GM18867 (cell line): ENCODE measurements at regions not wholly inside any gene's neighbourhood (a gene's known extent, or its start where the extent isn't known, plus 50 kb on each side); places are given as distances from the start of the nearest gene placed in this dataset.
"Not testable (repeated sequence)": the region's sequence is repeated elsewhere in the genome, so short reads cannot be mapped to it uniquely, and the experiment has no call there.

Source experiments
- ATAC-seq: cut with Tn5 transposase; IDR thresholded peaks from one replicate; pipeline ENCODE4 v1.9.1; 2021; ENCODE audit warnings: mild to moderate bottlenecking, moderate library complexity; ENCODE audit not compliant: unreplicated experiment

GRCh38 chr16:61014869-61015268, 1021.4 kb downstream of the CDH8 start:
- no peak for ATAC-seq

GRCh38 chr16:61007694-61008093, 1028.5 kb downstream of the CDH8 start:
- ATAC-seq: no peak

- no peak for ATAC-seq
Observed at GRCh38 chr16:61005952-61006351, 1030.3 kb downstream of the CDH8 start.

- ATAC-seq: no peak
Observed at GRCh38 chr16:61002479-61003204, 1033.6 kb downstream of the CDH8 start.

- no peak for ATAC-seq
Observed at GRCh38 chr16:60991886-60992285, 1044.4 kb downstream of the CDH8 start.

GRCh38 chr16:60989592-60989991, 1046.6 kb downstream of the CDH8 start:
- ATAC-seq: no peak

- ATAC-seq: no peak
Observed at GRCh38 chr16:60979119-60979518, 1057.1 kb downstream of the CDH8 start.

GRCh38 chr16:60949800-60950199, 1086.4 kb downstream of the CDH8 start:
- no peak for ATAC-seq

- no peak for ATAC-seq
Observed at GRCh38 chr16:60945225-60945624, 1091.0 kb downstream of the CDH8 start.

GRCh38 chr16:60936189-60936588, 1100.0 kb downstream of the CDH8 start:
- ATAC-seq: not testable (repeated sequence)

- ATAC-seq: no peak
Observed at GRCh38 chr16:60932600-60932999, 1103.6 kb downstream of the CDH8 start.

- ATAC-seq: no peak
Observed at GRCh38 chr16:60930291-60930690, 1105.9 kb downstream of the CDH8 start.

GRCh38 chr16:60922920-60923319, 1113.3 kb downstream of the CDH8 start:
- no peak for ATAC-seq

- no peak for ATAC-seq
Observed at GRCh38 chr16:60914334-60914733, 1121.9 kb downstream of the CDH8 start.

- ATAC-seq: no peak
Observed at GRCh38 chr16:60907645-60908044, 1128.6 kb downstream of the CDH8 start.

- ATAC-seq: no peak
Observed at GRCh38 chr16:60905811-60906210, 1130.4 kb downstream of the CDH8 start.

- ATAC-seq: no peak
Observed at GRCh38 chr16:60902114-60902513, 1134.1 kb downstream of the CDH8 start.

GRCh38 chr16:60882816-60883215, 1153.4 kb downstream of the CDH8 start:
- ATAC-seq: no peak

- ATAC-seq: no peak
Observed at GRCh38 chr16:60852635-60853034, 1183.6 kb downstream of the CDH8 start.

- no peak for ATAC-seq
Observed at GRCh38 chr16:60821661-60822060, 1214.6 kb downstream of the CDH8 start.

- no peak for ATAC-seq
Observed at GRCh38 chr16:60820361-60820760, 1215.9 kb downstream of the CDH8 start.

- no peak for ATAC-seq
Observed at GRCh38 chr16:60818465-60818864, 1217.8 kb downstream of the CDH8 start.

- no peak for ATAC-seq
Observed at GRCh38 chr16:60816461-60816860, 1219.8 kb downstream of the CDH8 start.
